HEK293 (cell line): ENCODE measurements at regions not wholly inside any gene's neighbourhood (a gene's known extent, or its start where the extent isn't known, plus 50 kb on each side); places are given as distances from the start of the nearest gene placed in this dataset.

ENCODE experiments used
- CTCF ChIA-PET: fragments of 350-600 bp; formaldehyde crosslinking; extraction: SDS; loops from one replicate; lab custom pipeline; 2021; ENCODE audit warnings: antibody characterized with exemption; lab: Yijun Ruan, JAX
- POLR2A ChIA-PET: fragments of 300-600 bp; formaldehyde crosslinking; extraction: SDS; loops from one replicate; lab custom pipeline; 2020; ENCODE audit warnings: antibody characterized with exemption, inconsistent platforms; lab: Yijun Ruan, JAX
- H3K27ac ChIP-seq: fragments of 200-500 bp; sonication (Bioruptor generic); 2 replicates; pipeline ENCODE4 v1.5.1; 2014; ENCODE audit warnings: low read depth, low read length, control low read depth, inconsistent platforms; ENCODE audit errors: extremely low read depth
- H3K36me3 ChIP-seq, 2 experiments: fragments of 200-500 bp in 1 of 2; sonication (Bioruptor generic) in 1 of 2; 1 replicate in 1 of 2; 2 replicates in 1 of 2; pipeline ENCODE4 v1.5.1; 2014 to 2017; ENCODE audit warnings: inconsistent platforms in 2 of 2, low read length in 2 of 2; ENCODE audit not compliant: control insufficient read depth in 2 of 2, insufficient read depth in 1 of 2
- H3K4me1 ChIP-seq: fragments of 200-500 bp; sonication (Bioruptor generic); 2 replicates; pipeline ENCODE4 v1.5.1; 2014; ENCODE audit warnings: mild to moderate bottlenecking, low read length, inconsistent platforms; ENCODE audit not compliant: control insufficient read depth, insufficient read depth
- H3K4me3 ChIP-seq: 2 replicates; pipeline ENCODE4 v1.5.1; 2011; ENCODE audit warnings: low read depth, mild to moderate bottlenecking, control low read depth, low read length, moderate library complexity
- H3K9me3 ChIP-seq: fragments of 200-500 bp; sonication (Bioruptor generic); 2 replicates; pipeline ENCODE4 v1.5.1; 2014; ENCODE audit warnings: low read depth, low read length, inconsistent platforms; ENCODE audit not compliant: control insufficient read depth, insufficient read depth
- FEZF1 ChIP-seq: fragments of 450-650 bp; formaldehyde crosslinking; IDR thresholded peaks from 2 replicates; pipeline ENCODE4 v1.5.1; 2016; ENCODE audit warnings: missing biosample characterization, missing genetic modification characterization
- SCRT2 ChIP-seq: fragments of 450-650 bp; formaldehyde crosslinking; IDR thresholded peaks from 2 replicates; pipeline ENCODE4 v1.5.1; 2016; ENCODE audit warnings: missing biosample characterization, missing genetic modification characterization
- ZBTB48 ChIP-seq: fragments of 450-650 bp; formaldehyde crosslinking; IDR thresholded peaks from 2 replicates; pipeline ENCODE4 v1.5.1; 2016; ENCODE audit warnings: missing biosample characterization, missing genetic modification characterization
- ZNF138 ChIP-seq: fragments of 450-650 bp; formaldehyde crosslinking; IDR thresholded peaks from 2 replicates; pipeline ENCODE4 v1.5.1; 2016; ENCODE audit warnings: missing biosample characterization, missing genetic modification characterization, borderline replicate concordance
- ZNF416 ChIP-seq: fragments of 450-650 bp; formaldehyde crosslinking; IDR thresholded peaks from 2 replicates; pipeline ENCODE4 v1.5.1; 2016; ENCODE audit warnings: missing biosample characterization, missing genetic modification characterization
- ZNF423 ChIP-seq: fragments of 450-650 bp; formaldehyde crosslinking; IDR thresholded peaks from 2 replicates; pipeline ENCODE4 v1.5.1; 2016; ENCODE audit warnings: missing biosample characterization, missing genetic modification characterization
- ZNF514 ChIP-seq: fragments of 450-650 bp; formaldehyde crosslinking; IDR thresholded peaks from 2 replicates; pipeline ENCODE4 v1.5.1; 2016; ENCODE audit warnings: missing biosample characterization, missing genetic modification characterization
- ZNF529 ChIP-seq: fragments of 450-650 bp; formaldehyde crosslinking; IDR thresholded peaks from 2 replicates; pipeline ENCODE4 v1.5.1; 2017; ENCODE audit warnings: missing genetic modification characterization, missing biosample characterization; ENCODE audit not compliant: insufficient replicate concordance
- ZSCAN30 ChIP-seq: fragments of 450-650 bp; IDR thresholded peaks from 2 replicates; pipeline ENCODE4 v1.5.1; 2018; ENCODE audit warnings: missing biosample characterization, mild to moderate bottlenecking, missing genetic modification characterization, moderate library complexity
- TF ChIP-seq, protein P1 (sequence below): fragments of 450-650 bp; formaldehyde crosslinking; IDR thresholded peaks from 2 replicates; pipeline ENCODE4 v1.5.1; 2016; ENCODE audit warnings: missing biosample characterization, missing genetic modification characterization
- TF ChIP-seq, protein P2 (sequence below): fragments of 450-650 bp; formaldehyde crosslinking; IDR thresholded peaks from 2 replicates; pipeline ENCODE4 v1.5.1; 2016; ENCODE audit warnings: missing biosample characterization, missing genetic modification characterization, low read depth

DNA sequence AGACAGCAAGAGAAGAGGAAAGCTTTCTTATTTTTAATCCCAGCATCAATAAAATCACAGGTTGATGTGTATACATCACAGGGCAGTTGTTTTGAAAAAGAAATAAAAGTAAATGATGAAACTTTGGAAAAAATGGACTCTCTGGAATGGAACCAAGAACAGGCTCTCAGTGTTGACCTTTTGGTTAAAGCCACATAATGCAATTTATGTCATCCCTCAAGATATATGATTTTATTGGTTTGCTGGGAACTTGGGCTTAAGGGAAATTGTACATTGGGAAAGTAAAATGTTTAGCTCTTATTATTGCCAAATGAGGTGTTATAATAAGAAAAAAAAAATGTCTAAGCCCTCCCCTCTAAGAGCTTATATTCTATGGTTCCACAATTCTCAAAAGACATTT is 139.8 kb upstream of the MTNR1B start:
- CTCF ChIA-PET = no interaction called here
- no peak overlapping the region for H3K4me3 ChIP-seq
- H3K9me3 ChIP-seq = no peaks in the 10 kb centered on the region
- no peak for TF ChIP-seq ZSCAN30 (tag by site-specific recombination)
- no peak for TF ChIP-seq ZNF514 (tag by site-specific recombination)
- no peak for TF ChIP-seq ZNF416 (tag by site-specific recombination)
- TF ChIP-seq ZNF423 (tag by site-specific recombination) = no peak
- peak; percentile 73 for TF ChIP-seq FEZF1 (tag by site-specific recombination)
- TF ChIP-seq, protein P1, sequence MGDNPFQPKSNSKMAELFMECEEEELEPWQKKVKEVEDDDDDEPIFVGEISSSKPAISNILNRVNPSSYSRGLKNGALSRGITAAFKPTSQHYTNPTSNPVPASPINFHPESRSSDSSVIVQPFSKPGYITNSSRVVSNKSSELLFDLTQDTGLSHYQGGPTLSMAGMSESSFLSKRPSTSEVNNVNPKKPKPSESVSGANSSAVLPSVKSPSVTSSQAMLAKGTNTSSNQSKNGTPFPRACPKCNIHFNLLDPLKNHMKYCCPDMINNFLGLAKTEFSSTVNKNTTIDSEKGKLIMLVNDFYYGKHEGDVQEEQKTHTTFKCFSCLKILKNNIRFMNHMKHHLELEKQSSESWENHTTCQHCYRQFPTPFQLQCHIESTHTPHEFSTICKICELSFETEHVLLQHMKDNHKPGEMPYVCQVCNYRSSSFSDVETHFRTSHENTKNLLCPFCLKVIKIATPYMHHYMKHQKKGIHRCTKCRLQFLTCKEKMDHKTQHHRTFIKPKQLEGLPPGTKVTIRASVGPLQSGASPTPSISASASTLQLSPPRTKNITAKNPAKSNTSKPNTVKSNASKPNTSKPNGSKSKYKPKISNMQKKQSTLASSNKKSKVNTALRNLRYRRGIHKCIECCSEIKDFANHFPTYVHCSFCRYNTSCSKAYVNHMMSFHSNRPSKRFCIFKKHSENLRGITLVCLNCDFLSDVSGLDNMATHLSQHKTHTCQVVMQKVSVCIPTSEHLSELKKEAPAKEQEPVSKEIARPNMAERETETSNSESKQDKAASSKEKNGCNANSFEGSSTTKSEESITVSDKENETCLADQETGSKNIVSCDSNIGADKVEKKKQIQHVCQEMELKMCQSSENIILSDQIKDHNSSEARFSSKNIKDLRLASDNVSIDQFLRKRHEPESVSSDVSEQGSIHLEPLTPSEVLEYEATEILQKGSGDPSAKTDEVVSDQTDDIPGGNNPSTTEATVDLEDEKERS (tag by site-specific recombination) = no peak
- no peak for TF ChIP-seq ZBTB48 (tag by site-specific recombination)
- TF ChIP-seq, all 188 proteins: peak for 1
- H3K27ac ChIP-seq = no peak overlapping the region
- peaks cover 7% of the 10 kb centered on the region; the same call in 1 of the 2 replicates for H3K4me1 ChIP-seq
- POLR2A ChIA-PET = no interaction called here
- H3K36me3 ChIP-seq = no peaks in the 10 kb centered on the region

DNA sequence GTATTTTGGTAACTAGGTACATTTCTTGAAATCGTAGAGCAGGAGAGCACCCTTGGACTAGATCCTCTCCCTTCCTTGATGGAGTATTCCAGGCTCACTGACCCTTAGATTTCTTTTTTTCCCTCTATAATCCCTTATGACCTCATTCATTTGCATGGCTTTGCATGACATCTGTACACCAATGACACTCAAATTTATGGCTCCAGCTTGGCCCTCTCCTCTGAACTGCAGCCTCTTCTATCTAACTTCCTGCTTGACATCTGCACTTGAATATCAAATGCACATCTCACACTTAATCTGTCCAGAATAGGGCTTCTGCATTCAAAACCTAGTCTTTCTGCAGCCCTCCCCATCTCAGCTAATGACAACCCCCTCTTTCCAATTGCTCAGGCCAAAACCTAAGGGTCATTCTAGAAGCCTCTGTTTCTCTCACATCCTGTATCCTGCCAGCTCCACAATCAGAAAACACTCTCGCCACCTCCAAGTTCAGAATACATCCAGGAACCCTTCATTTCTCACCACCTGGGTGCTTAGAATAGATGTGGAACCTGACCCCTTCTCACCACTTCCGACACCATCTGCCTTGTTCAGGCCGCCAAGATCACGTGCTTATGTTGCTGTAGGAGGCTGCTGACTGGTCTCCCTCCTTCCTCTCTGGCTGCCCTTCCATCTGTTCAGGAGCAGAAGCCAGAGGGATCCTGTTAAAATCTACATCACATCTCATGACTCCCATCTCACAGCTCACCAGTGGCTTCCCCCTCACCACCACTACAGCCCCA is 138.9 kb upstream of the MTNR1B start:
- ChIA-PET POLR2A (no interaction called here), CTCF (no interaction called here)
- Histone ChIP-seq H3K4me3 (no peak overlapping the region), H3K9me3 (no peaks in the 10 kb centered on the region), H3K27ac (no peak overlapping the region), H3K4me1 (peaks cover 7% of the 10 kb centered on the region; the same call in 1 of the 2 replicates), H3K36me3 (no peaks in the 10 kb centered on the region)
- no peak for TF ChIP-seq ZNF138 (tag by site-specific recombination)
- TF ChIP-seq, protein P2, sequence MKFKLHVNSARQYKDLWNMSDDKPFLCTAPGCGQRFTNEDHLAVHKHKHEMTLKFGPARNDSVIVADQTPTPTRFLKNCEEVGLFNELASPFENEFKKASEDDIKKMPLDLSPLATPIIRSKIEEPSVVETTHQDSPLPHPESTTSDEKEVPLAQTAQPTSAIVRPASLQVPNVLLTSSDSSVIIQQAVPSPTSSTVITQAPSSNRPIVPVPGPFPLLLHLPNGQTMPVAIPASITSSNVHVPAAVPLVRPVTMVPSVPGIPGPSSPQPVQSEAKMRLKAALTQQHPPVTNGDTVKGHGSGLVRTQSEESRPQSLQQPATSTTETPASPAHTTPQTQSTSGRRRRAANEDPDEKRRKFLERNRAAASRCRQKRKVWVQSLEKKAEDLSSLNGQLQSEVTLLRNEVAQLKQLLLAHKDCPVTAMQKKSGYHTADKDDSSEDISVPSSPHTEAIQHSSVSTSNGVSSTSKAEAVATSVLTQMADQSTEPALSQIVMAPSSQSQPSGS (tag by site-specific recombination) = peak; percentile 56; the same call in 1 of the 2 replicates

DNA sequence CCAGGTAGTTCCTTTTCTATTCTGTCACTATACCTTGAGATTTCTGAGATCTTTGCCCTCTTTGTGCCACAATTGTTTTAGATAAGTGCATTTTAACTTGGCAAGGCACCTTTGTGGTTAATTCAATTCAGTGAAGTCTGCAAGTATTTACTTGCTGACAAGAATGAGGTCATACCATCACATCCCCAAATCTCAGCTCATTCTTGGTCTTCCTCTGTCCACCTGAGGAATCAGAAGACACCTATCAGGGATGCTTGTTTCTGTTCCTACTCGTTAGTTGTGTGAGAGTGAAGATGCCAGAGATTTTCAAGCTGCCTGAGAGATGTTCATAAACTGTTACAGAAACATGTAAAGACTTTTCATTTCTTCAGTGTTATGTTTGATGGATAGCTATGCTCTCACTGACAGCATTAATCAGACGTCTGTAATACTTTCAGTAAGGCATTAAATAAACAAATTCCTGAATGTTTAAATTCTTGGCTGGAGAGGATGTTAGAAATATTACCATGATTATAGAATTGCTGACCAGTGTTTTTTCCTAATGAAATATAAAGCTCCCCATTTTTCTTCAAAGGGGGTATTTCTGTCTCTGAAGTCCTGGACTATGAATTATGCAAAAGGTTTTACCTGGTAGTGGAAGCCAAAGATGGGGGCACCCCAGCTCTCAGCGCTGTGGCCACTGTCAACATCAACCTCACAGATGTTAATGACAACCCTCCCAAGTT is 135.0 kb upstream of the MTNR1B start:
- POLR2A ChIA-PET = no interaction called here
- CTCF ChIA-PET = no interaction called here
- TF ChIP-seq SCRT2 (tag by site-specific recombination) = peak; percentile 59; the same call in 1 of the 2 replicates
- no peak for TF ChIP-seq ZNF529 (tag by site-specific recombination)
- TF ChIP-seq, protein P2 (tag by site-specific recombination) = peak; percentile 35; the same call in 1 of the 2 replicates

More for the DNA sequence above, 135.0 kb upstream of the MTNR1B start:
- no peak overlapping the region for H3K27ac ChIP-seq
- H3K4me3 ChIP-seq = no peak overlapping the region
- no peaks in the 10 kb centered on the region; the same call in 1 of the 2 replicates for H3K4me1 ChIP-seq
- no peaks in the 10 kb centered on the region for H3K9me3 ChIP-seq
- no peaks in the 10 kb centered on the region for H3K36me3 ChIP-seq
